Heart left ventricle (tissue), 16 donors: ENCODE measurements at regions not wholly inside any gene's neighbourhood (a gene's known extent, or its start where the extent isn't known, plus 50 kb on each side); places are given as distances from the start of the nearest gene placed in this dataset.
A peak's percentile ranks its signal among the peaks of the same experiment; 100 is the strongest.

ENCODE experiments used
- ATAC-seq, 4 donors: fragments of 200-7000 bp; cut with Tn5 transposase; one replicate each; pipeline ENCODE4 v1.9.1; 2020 to 2022; ENCODE audit warnings: moderate library complexity in 4 of 4, mild to moderate bottlenecking in 3 of 4, moderate number of reproducible peaks in 1 of 4
- DNase-seq, 5 donors: peaks; one replicate each; pipeline ENCODE4 v3.0.0-alpha.2; 2020
- H3K27ac ChIP-seq, 12 donors: fragments of 200-600 bp; sonication (generic) in 4 of 12; one replicate each; pipeline versions ENCODE4 v1.5.0 to v1.8.0; 2016 to 2022; ENCODE audit warnings: mild to moderate bottlenecking in 2 of 12
- H3K27me3 ChIP-seq, 9 donors: fragments of 200-600 bp; sonication (generic) in 2 of 9; one replicate each; pipeline versions ENCODE4 v1.5.1 to v1.8.0; 2016 to 2022; ENCODE audit warnings: mild to moderate bottlenecking in 3 of 9
- H3K36me3 ChIP-seq, 9 donors: fragments of 200-600 bp; sonication (generic) in 2 of 9; one replicate each; pipeline versions ENCODE4 v1.5.0 to v1.8.0; 2018 to 2022; ENCODE audit warnings: mild to moderate bottlenecking in 2 of 9
- H3K4me1 ChIP-seq, 12 donors: fragments of 200-600 bp; sonication (generic) in 4 of 12; one replicate each; pipeline versions ENCODE4 v1.5.0 to v1.8.0; 2016 to 2022; ENCODE audit warnings: mild to moderate bottlenecking in 3 of 12
- H3K4me3 ChIP-seq, 12 donors: fragments of 200-600 bp; sonication (generic) in 4 of 12; one replicate each; pipeline versions ENCODE4 v1.5.0 to v1.8.0; 2017 to 2022; ENCODE audit warnings: mild to moderate bottlenecking in 9 of 12, moderate library complexity in 4 of 12
- H3K9me3 ChIP-seq, 12 donors: fragments of 200-600 bp; sonication (generic) in 4 of 12; one replicate each; pipeline versions ENCODE4 v1.5.0 to v1.8.0; 2016 to 2022; ENCODE audit warnings: mild to moderate bottlenecking in 1 of 12
- CTCF ChIP-seq, 12 donors: fragments of 200-600 bp; sonication (generic) in 4 of 12; IDR thresholded peaks; one replicate each; pipeline versions ENCODE4 v1.5.0 to v1.8.0; 2018 to 2022; ENCODE audit warnings: antibody characterized with exemption in 12 of 12, mild to moderate bottlenecking in 5 of 12
- POLR2A ChIP-seq, 2 donors: fragments of 450-650 bp; IDR thresholded peaks; one replicate each; pipeline ENCODE4 v1.6.1; 2017; ENCODE audit warnings: antibody characterized with exemption in 2 of 2, mild to moderate bottlenecking in 2 of 2, moderate library complexity in 2 of 2
- WGBS, 4 donors: extraction: QIAGEN DNeasy Blood & Tissue Kit in 2 of 4; methylation state at CpG; one replicate each; pipeline versions ENCODE4 v1.1.5 to v1.1.7; 2013 to 2018; 5-methylcytosine and 5-hydroxymethylcytosine counted together
- intact Hi-C, 10 donors: fragments of 100-400 bp; cut with DNase I; formaldehyde crosslinking; loops; one replicate each; pipeline versions ENCODE4 v1.11.1 to v1.14.2; 2022
- donor health status: ischemic (EF 13 %, LVEDD 7.1; RV severe dilation, severe dysfunction).
- donor health status: healthy with polysubstance abuse.
- donor health status: DM: no; HTN: yes; CAD: no.
- donor health status: DM: no; HTN: no; CAD: no.
- donor health status: ischemic (EF 25% LVEDD 6.9; RV normal size, moderate dysfunction).
- donor health status: ischemic (EF 25% LVEDD 5.7; RV mildly dilated, moderate dysfunction).
- donor health status: healthy.
- donor health status: DM: yes; HTN: yes; CAD: no.
- donor health status: ischemic (EF 35%, LVEDD 5.7; RV mildly dilated, moderate dysfunction).
- donor health status: nonischemic (EF 11% LVEDD 7.7; RV severe dilation, severe dysfunction).
- donor health status: DM: yes; HTN: yes; CAD: no.
- donor health status: PGD.
- donor health status: ischemic (EF 29% LVEDD 5.4; RV normal size, mild dysfunction).
- donor health status: nonischemic (EF 23%, LVEDD 6.1; RV moderate dilation, normal function).

- no peak for ATAC-seq
- WGBS, 4 donors, result 77 to 87% (median 82%) methylated on average over 2 of the region's 2 CpGs
- Histone ChIP-seq H3K4me3 (no peak overlapping the region), H3K9me3 (no peaks in the 10 kb centered on the region), H3K36me3 (no peaks in the 10 kb centered on the region), H3K4me1 (no peaks in the 10 kb centered on the region), H3K27me3 (peaks cover 0 to 4% (median 0%) of the 10 kb centered on the region in 9 donors), H3K27ac (no peak overlapping the region)
- DNase-seq, result no peak
- intact Hi-C loops, result no loop called here
- no peak for TF ChIP-seq CTCF (IDR thresholded peaks at IDR 0.05)
- TF ChIP-seq POLR2A (IDR thresholded peaks at IDR 0.05), result no peak
These were observed 548.5 kb upstream of the SYT4 start for GRCh38 chr18:43825768-43826167.

GRCh38 chr18:43826215-43826614, 548.9 kb upstream of the SYT4 start:
- ATAC-seq, result no peak
- Histone ChIP-seq H3K27me3 (peaks cover 0 to 4% (median 0%) of the 10 kb centered on the region in 9 donors), H3K4me3 (no peak overlapping the region), H3K27ac (no peak overlapping the region), H3K4me1 (peaks cover 0 to 3% (median 0%) of the 10 kb centered on the region in 12 donors), H3K36me3 (no peaks in the 10 kb centered on the region), H3K9me3 (no peaks in the 10 kb centered on the region)
- no peak for DNase-seq
- WGBS, 4 donors, result 95 to 100% (median 97%) methylated on average over 1 of the region's 1 CpG
- intact Hi-C loops, result no loop called here
- TF ChIP-seq POLR2A (IDR thresholded peaks at IDR 0.05) (no peak), CTCF (IDR thresholded peaks at IDR 0.05) (no peak)

GRCh38 chr18:43827311-43827710, 550.0 kb upstream of the SYT4 start:
- no peak overlapping the region for H3K27ac ChIP-seq
- H3K27me3 ChIP-seq, result peaks cover 0 to 4% (median 0%) of the 10 kb centered on the region in 9 donors
- no peaks in the 10 kb centered on the region for H3K36me3 ChIP-seq
- no peaks in the 10 kb centered on the region for H3K9me3 ChIP-seq
- 49 to 66% (median 52%) methylated on average over 4 of the region's 4 CpGs for WGBS, 4 donors
- DNase-seq (no peak), ATAC-seq (no peak)
- no peak for TF ChIP-seq POLR2A (IDR thresholded peaks at IDR 0.05)
- H3K4me1 ChIP-seq, result peaks cover 0 to 4% (median 0%) of the 10 kb centered on the region in 12 donors
- intact Hi-C loops, result no loop called here
- H3K4me3 ChIP-seq, result no peak overlapping the region

- Histone ChIP-seq H3K4me3 (no peak overlapping the region), H3K27ac (peak overlapping the region in 5 of 12 donors; percentile 11 to 56 (median 47)), H3K27me3 (no peaks in the 10 kb centered on the region), H3K36me3 (no peaks in the 10 kb centered on the region), H3K9me3 (no peaks in the 10 kb centered on the region), H3K4me1 (peaks cover 0 to 4% (median 0%) of the 10 kb centered on the region in 12 donors)
- 39 to 56% (median 48%) methylated on average over 1 of the region's 1 CpG for WGBS, 4 donors
- TF ChIP-seq POLR2A (IDR thresholded peaks at IDR 0.05), result no peak
- TF ChIP-seq CTCF (IDR thresholded peaks at IDR 0.05), result no peak
- intact Hi-C loops, result no loop called here
- peak in 2 of 4 donors; percentile 59 to 62 for ATAC-seq
- no peak for DNase-seq
These were observed 553.0 kb upstream of the SYT4 start for GRCh38 chr18:43830303-43830702.

GRCh38 chr18:43830947-43831346, 553.7 kb upstream of the SYT4 start:
- ATAC-seq (peak in 3 of 4 donors; percentile 84 to 89 (median 87)), DNase-seq (no peak)
- no peaks in the 10 kb centered on the region for H3K9me3 ChIP-seq
- WGBS, 4 donors, result 50 to 65% (median 57%) methylated on average over 6 of the region's 6 CpGs
- no peaks in the 10 kb centered on the region for H3K36me3 ChIP-seq
- H3K27me3 ChIP-seq, result no peaks in the 10 kb centered on the region
- intact Hi-C loops, result no loop called here
- TF ChIP-seq POLR2A (IDR thresholded peaks at IDR 0.05) (no peak), CTCF (IDR thresholded peaks at IDR 0.05) (no peak)
- peaks cover 0 to 4% (median 0%) of the 10 kb centered on the region in 12 donors for H3K4me1 ChIP-seq
- peak overlapping the region in 5 of 12 donors; percentile 11 to 56 (median 47) for H3K27ac ChIP-seq
- no peak overlapping the region for H3K4me3 ChIP-seq
